Body of pancreas (tissue), 4 donors: ENCODE measurements at regions not wholly inside any gene's neighbourhood (a gene's known extent, or its start where the extent isn't known, plus 50 kb on each side); places are given as distances from the start of the nearest gene placed in this dataset.
"Not testable (repeated sequence)": the region's sequence is repeated elsewhere in the genome, so short reads cannot be mapped to it uniquely, and the experiment has no call there.

Source experiments
- ATAC-seq: fragments of 150-250 bp; one replicate; pipeline ENCODE4 v1.9.1; 2016
- DNase-seq, 4 donors: peaks; one replicate each; pipeline ENCODE4 v3.0.0-alpha.2; 2019
- H3K27ac ChIP-seq, 4 donors: fragments of 200-600 bp; sonication (generic); 1 replicate in 3 of 4; 2 replicates in 1 of 4; pipeline versions ENCODE4 v1.5.1 to v1.6.1; 2016 to 2019; ENCODE audit warnings: mild to moderate bottlenecking in 1 of 4, mixed read lengths in 1 of 4, moderate library complexity in 1 of 4
- H3K27me3 ChIP-seq, 2 donors: fragments of 200-600 bp; sonication (generic); one replicate each; pipeline ENCODE4 v1.6.0; 2016; ENCODE audit warnings: mild to moderate bottlenecking in 1 of 2
- H3K36me3 ChIP-seq, 2 donors: fragments of 200-600 bp; sonication (generic); replicated peaks in 1 of 2; 2 replicates each; pipeline ENCODE4 v1.5.1; 2016; ENCODE audit warnings: low read depth in 2 of 2; ENCODE audit not compliant: insufficient read depth in 1 of 2
- H3K4me1 ChIP-seq: fragments of 200-600 bp; sonication (generic); one replicate; pipeline ENCODE4 v1.6.0; 2016
- H3K4me3 ChIP-seq, 2 donors: fragments of 200-600 bp; sonication (generic); 1 replicate in 1 of 2; 2 replicates in 1 of 2; pipeline ENCODE4 v1.5.1; 2016 to 2019
- H3K9me3 ChIP-seq, 3 donors: fragments of 200-600 bp; sonication (generic); 1 replicate in 2 of 3; 2 replicates in 1 of 3; pipeline ENCODE4 v1.5.1; 2016
- POLR2A ChIP-seq, 3 donors: fragments of 450-650 bp; IDR thresholded peaks; one replicate each; pipeline ENCODE4 v1.6.1; 2016; ENCODE audit warnings: antibody characterized with exemption in 3 of 3, mild to moderate bottlenecking in 2 of 3
- WGBS, 2 donors: methylation state at CpG; one replicate each; pipeline ENCODE4 v1.1.5; 2017; 5-methylcytosine and 5-hydroxymethylcytosine counted together
- intact Hi-C: fragments of 100-400 bp; cut with DNase I; formaldehyde crosslinking; loops from one replicate; pipeline ENCODE4 v1.15.1; 2023
- TF ChIP-seq, protein P1 (sequence below), 7 experiments: fragments of 450-650 bp in 4 of 7; fragments of 200-600 bp in 3 of 7; sonication (generic) in 3 of 7; IDR thresholded peaks; one replicate each; pipeline ENCODE4 v1.5.1; 2016 to 2019; ENCODE audit warnings: antibody characterized with exemption in 7 of 7

DNA sequence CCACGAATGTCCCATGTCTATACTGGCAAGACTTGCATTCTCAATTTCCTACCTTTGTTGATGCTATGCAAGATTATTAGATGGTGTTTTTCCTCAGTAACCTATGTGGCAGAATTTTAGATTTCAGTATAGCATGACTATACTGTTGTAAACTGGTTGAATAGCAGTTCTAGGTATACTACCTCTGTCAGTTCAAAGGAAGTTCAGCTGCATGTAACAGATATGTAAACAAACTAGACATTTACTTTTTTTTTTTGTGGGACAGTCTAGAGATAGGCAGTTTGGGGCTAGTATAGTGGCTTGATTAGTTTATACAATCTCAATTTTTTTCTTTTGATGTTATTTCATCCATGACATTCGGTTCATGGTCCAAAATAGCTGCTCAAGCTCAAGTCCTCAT is 97.6 kb upstream of the GRIN3A start:
- Histone ChIP-seq H3K27ac (no peak overlapping the region), H3K36me3 (no peaks in the 10 kb centered on the region), H3K4me1 (no peaks in the 10 kb centered on the region), H3K9me3 (peaks cover 0 to 4% (median 0%) of the 10 kb centered on the region in 3 donors), H3K4me3 (no peak overlapping the region), H3K27me3 (no peaks in the 10 kb centered on the region)
- intact Hi-C loops, result no loop called here
- TF ChIP-seq, protein P1, sequence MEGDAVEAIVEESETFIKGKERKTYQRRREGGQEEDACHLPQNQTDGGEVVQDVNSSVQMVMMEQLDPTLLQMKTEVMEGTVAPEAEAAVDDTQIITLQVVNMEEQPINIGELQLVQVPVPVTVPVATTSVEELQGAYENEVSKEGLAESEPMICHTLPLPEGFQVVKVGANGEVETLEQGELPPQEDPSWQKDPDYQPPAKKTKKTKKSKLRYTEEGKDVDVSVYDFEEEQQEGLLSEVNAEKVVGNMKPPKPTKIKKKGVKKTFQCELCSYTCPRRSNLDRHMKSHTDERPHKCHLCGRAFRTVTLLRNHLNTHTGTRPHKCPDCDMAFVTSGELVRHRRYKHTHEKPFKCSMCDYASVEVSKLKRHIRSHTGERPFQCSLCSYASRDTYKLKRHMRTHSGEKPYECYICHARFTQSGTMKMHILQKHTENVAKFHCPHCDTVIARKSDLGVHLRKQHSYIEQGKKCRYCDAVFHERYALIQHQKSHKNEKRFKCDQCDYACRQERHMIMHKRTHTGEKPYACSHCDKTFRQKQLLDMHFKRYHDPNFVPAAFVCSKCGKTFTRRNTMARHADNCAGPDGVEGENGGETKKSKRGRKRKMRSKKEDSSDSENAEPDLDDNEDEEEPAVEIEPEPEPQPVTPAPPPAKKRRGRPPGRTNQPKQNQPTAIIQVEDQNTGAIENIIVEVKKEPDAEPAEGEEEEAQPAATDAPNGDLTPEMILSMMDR (IDR thresholded peaks at IDR 0.05), result no peak
- TF ChIP-seq POLR2A (IDR thresholded peaks at IDR 0.05), result no peak
- DNase-seq (no peak), ATAC-seq (no peak)
- WGBS, 2 donors, result 34 to 35% methylated on average over 2 of the region's 2 CpGs

DNA sequence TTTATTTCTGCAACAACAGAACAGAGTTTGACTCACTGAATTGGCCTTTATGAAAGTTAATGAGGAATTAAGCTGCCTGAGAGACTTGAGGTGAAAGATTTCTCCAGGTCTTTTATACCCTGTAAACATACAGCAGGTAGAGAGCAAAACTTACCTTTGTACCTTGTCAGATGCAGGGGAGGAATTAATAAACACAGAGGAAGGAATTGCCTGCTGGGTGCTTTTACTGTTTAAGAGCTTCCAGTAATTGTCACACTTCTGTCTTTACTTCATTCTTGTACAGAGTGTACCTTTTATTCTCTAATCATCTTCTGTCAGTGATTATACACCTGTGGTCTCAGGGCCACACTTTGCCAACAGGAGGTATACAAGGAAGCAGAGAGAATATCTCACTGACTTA is 94.0 kb upstream of the GRIN3A start:
- DNase-seq, result no peak
- no peak overlapping the region for H3K27ac ChIP-seq
- H3K4me3 ChIP-seq, result no peak overlapping the region
- no peak for ATAC-seq
- no peaks in the 10 kb centered on the region for H3K27me3 ChIP-seq
- TF ChIP-seq, protein P1 (IDR thresholded peaks at IDR 0.05), result no peak
- TF ChIP-seq POLR2A (IDR thresholded peaks at IDR 0.05), result no peak
- H3K36me3 ChIP-seq, result no peaks in the 10 kb centered on the region
- H3K4me1 ChIP-seq, result no peaks in the 10 kb centered on the region
- intact Hi-C loops, result no loop called here
- no peaks in the 10 kb centered on the region for H3K9me3 ChIP-seq

DNA sequence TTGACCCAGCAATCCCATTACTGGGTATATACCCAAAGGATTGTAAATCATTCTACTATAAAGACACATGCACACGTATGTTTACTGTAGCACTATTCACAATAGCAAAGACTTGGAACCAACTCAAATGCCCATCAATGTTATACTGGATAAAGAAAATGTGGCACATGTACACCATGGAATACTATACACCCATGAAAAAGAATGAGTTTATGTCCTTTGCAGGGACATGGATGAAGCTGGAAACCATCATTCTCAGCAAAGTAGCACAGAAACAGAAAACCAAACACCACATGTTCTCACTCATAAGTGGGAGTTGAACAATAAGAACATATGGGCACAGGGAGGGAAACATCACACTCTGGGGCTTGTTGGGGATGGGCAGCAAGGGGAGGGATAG is 83.0 kb upstream of the GRIN3A start:
- H3K4me1 ChIP-seq, intact Hi-C loops, H3K36me3 ChIP-seq, H3K9me3 ChIP-seq, H3K4me3 ChIP-seq, DNase-seq, ATAC-seq, H3K27me3 ChIP-seq, H3K27ac ChIP-seq: not testable (repeated sequence)
- WGBS, 2 donors, result 52 to 75% methylated on average over 1 of the region's 1 CpG

DNA sequence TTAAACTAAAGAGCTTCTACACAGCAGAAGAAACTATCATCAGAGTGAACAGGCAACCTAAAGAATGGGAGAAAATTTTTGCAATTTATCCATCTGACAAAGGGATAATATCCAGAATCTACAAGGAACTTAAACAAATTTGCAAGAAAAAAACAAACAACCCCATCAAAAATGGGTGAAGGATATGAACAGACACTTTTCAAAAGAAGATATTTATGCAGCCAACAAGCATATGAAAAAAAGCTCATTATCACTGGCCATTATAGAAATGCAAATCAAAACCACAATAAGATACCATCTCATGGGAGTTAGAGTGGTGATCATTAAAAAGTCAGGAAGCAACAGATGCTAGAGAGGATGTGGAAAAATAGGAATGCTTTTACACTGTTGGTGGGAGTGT is 82.5 kb upstream of the GRIN3A start:
- ATAC-seq, H3K4me3 ChIP-seq, H3K36me3 ChIP-seq, H3K9me3 ChIP-seq, intact Hi-C loops, DNase-seq, H3K27ac ChIP-seq, H3K4me1 ChIP-seq, H3K27me3 ChIP-seq: not testable (repeated sequence)

DNA sequence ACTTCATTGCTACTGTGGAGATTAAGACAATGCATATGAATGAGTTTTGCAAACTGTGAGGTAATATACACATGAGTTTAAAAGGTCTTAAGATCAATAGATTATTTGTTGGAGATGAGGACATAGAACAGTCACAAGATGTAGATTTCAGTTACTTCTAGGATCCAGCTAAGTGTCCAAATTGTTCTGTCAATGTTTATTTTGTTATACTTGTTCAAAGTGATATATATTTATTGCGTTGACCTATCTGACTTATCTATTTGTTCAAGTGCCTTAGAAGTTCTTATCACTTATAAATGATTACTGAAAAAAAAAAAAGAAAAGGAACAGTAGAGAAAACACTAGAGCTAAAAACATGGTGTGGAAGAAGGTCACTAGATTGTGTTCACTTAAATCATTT is 75.6 kb upstream of the GRIN3A start:
- intact Hi-C loops, result no loop called here
- H3K4me3 ChIP-seq, result no peak overlapping the region

DNA sequence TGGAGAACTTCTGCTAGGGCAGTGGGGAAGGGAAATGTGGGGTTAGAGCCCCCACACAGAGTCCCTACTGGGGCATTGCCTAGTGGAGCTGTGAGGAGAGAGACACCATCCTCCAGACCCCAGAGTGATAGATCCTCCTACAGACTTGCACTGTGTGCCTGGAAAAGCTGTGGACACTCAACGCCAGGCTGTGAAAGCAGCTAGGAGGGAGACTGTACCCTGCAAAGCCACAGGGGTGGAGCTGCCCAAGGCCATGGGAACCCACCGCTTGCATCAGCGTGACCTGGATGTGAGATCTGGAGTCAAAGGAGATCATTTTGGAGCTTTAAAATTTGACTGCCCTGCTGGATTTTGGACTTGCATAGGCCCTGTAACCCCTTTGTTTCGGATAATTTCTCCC is 69.4 kb upstream of the GRIN3A start:
- WGBS, 2 donors, result 73 to 74% methylated on average over 3 to 4 of the region's 4 CpGs

More for the DNA sequence above, 75.6 kb upstream of the GRIN3A start:
- Histone ChIP-seq H3K9me3 (no peaks in the 10 kb centered on the region), H3K4me1 (no peaks in the 10 kb centered on the region), H3K27ac (no peak overlapping the region), H3K36me3 (no peaks in the 10 kb centered on the region), H3K27me3 (no peaks in the 10 kb centered on the region)
- TF ChIP-seq POLR2A (IDR thresholded peaks at IDR 0.05), result no peak
- TF ChIP-seq, protein P1 (IDR thresholded peaks at IDR 0.05), result no peak
- DNase-seq (no peak), ATAC-seq (no peak)
- WGBS, 2 donors, result 8 to 27% methylated on average over 1 of the region's 1 CpG

More for the DNA sequence above, 69.4 kb upstream of the GRIN3A start:
- ATAC-seq, H3K4me3 ChIP-seq, H3K36me3 ChIP-seq, intact Hi-C loops, H3K27ac ChIP-seq, H3K27me3 ChIP-seq, H3K4me1 ChIP-seq, DNase-seq, H3K9me3 ChIP-seq: not testable (repeated sequence)
